ENCODE measurements at regions not wholly inside any gene's neighbourhood (a gene's known extent, or its start where the extent isn't known, plus 50 kb on each side); places are given as distances from the start of the nearest gene placed in this dataset.
"Not testable (repeated sequence)": the region's sequence is repeated elsewhere in the genome, so short reads cannot be mapped to it uniquely, and the experiment has no call there.

- not testable (repeated sequence) for TF ChIP-seq POLR2AphosphoS5 (IDR thresholded peaks at IDR 0.05; ENCODE audit: low read depth, low read length); CTCF (IDR thresholded peaks at IDR 0.05; ENCODE audit: control extremely low read depth in 1 of 3, insufficient read depth in 1 of 3, low read depth in 1 of 3, low read length in 3 of 3); USF2 (IDR thresholded peaks at IDR 0.05; ENCODE audit: low read length); MAFK (IDR thresholded peaks at IDR 0.05; ENCODE audit: low read depth, low read length); EP300 (IDR thresholded peaks at IDR 0.05; ENCODE audit: borderline replicate concordance in 1 of 2, low read depth in 2 of 2, low read length in 2 of 2); POLR2A (IDR thresholded peaks at IDR 0.05; ENCODE audit: control extremely low read depth in 1 of 2, low read depth in 2 of 2, low read length in 2 of 2); MAX (IDR thresholded peaks at IDR 0.05); BRCA1 (IDR thresholded peaks at IDR 0.05; ENCODE audit: low read depth, low read length); YY1 (IDR thresholded peaks at IDR 0.05; ENCODE audit: low read depth, low read length); EZH2 (IDR thresholded peaks at IDR 0.05; ENCODE audit: low read depth, low read length, severe bottlenecking); CHD1 (IDR thresholded peaks at IDR 0.05; ENCODE audit: low read depth, low read length)
Observed at GRCh38 chr3:197459571-197459970, 96.2 kb downstream of the BDH1 start.

All from H1 (cell line).